ENCODE measurements at regions not wholly inside any gene's neighbourhood (a gene's known extent, or its start where the extent isn't known, plus 50 kb on each side); places are given as distances from the start of the nearest gene placed in this dataset.

- intact Hi-C loops (cut with micrococcal nuclease): no loop called here
Observed at GRCh38 chr4:100882661-100883060, 364.8 kb upstream of the EMCN start.

More at GRCh38 chr4:100882661-100883060, 364.8 kb upstream of the EMCN start:
- no peak overlapping the region for H3K4me3 ChIP-seq (ENCODE audit: insufficient read depth, low read depth, low read length)
- H3K36me3 ChIP-seq (ENCODE audit: control insufficient read depth, insufficient read depth, low read length): no peaks in the 10 kb centered on the region
- no peaks in the 10 kb centered on the region for H3K4me1 ChIP-seq (ENCODE audit: control insufficient read depth, insufficient read depth, low read length)
- CTCF ChIA-PET: no interaction called here
- H3K27me3 ChIP-seq (ENCODE audit: control insufficient read depth, insufficient read depth, low read length): no peaks in the 10 kb centered on the region
- no peaks in the 10 kb centered on the region for H3K79me1 ChIP-seq (ENCODE audit: low read depth in 1 of 2, low read length in 2 of 2)
- in situ Hi-C loops (cut with MboI; ENCODE audit: low sequenced_read_pairs): no loop called here
- H2BK120ac ChIP-seq (ENCODE audit: low read depth, low read length): no peak overlapping the region
- no peak overlapping the region for H2BK15ac ChIP-seq (ENCODE audit: low read depth, low read length)
- no peak overlapping the region for H2AFZ ChIP-seq (replicated peaks; ENCODE audit: low read length, poor library complexity)
- H3K56ac ChIP-seq (ENCODE audit: extremely low read depth, insufficient read depth, low read length): no peak overlapping the region
- H3K9me3 ChIP-seq (ENCODE audit: control insufficient read depth, insufficient read depth, low read length): no peaks in the 10 kb centered on the region
- no peak overlapping the region for H4K91ac ChIP-seq (ENCODE audit: insufficient read depth, low read depth, low read length)
- TF ChIP-seq FOS (IDR thresholded peaks at IDR 0.05; ENCODE audit: low read depth, low read length): no peak
- TF ChIP-seq ELK1 (IDR thresholded peaks at IDR 0.05; ENCODE audit: borderline replicate concordance, low read depth, low read length): no peak
- no peak for TF ChIP-seq CTCF (conservative IDR thresholded peaks at IDR 0.05; ENCODE audit: low read depth, low read length)
- TF ChIP-seq MAZ (IDR thresholded peaks at IDR 0.05; ENCODE audit: borderline replicate concordance, low read depth, low read length): no peak
- no peak for TF ChIP-seq MXI1 (IDR thresholded peaks at IDR 0.05; ENCODE audit: borderline replicate concordance, low read depth, low read length)
- no peak for TF ChIP-seq RCOR1 (IDR thresholded peaks at IDR 0.05; ENCODE audit: insufficient replicate concordance, low read length)
- TF ChIP-seq, protein P1, sequence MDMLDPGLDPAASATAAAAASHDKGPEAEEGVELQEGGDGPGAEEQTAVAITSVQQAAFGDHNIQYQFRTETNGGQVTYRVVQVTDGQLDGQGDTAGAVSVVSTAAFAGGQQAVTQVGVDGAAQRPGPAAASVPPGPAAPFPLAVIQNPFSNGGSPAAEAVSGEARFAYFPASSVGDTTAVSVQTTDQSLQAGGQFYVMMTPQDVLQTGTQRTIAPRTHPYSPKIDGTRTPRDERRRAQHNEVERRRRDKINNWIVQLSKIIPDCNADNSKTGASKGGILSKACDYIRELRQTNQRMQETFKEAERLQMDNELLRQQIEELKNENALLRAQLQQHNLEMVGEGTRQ (IDR thresholded peaks at IDR 0.05; ENCODE audit: low read depth, low read length): no peak
- no peak for TF ChIP-seq NFE2L2 (IDR thresholded peaks at IDR 0.05; ENCODE audit: low read depth, low read length)
- TF ChIP-seq CHD1 (IDR thresholded peaks at IDR 0.05; ENCODE audit: low read depth, low read length): no peak
- TF ChIP-seq CEBPB (IDR thresholded peaks at IDR 0.05; ENCODE audit: low read depth, low read length): no peak
- TF ChIP-seq POLR2A (IDR thresholded peaks at IDR 0.05; ENCODE audit: low read depth, low read length): no peak
- TF ChIP-seq SMC3 (IDR thresholded peaks at IDR 0.05; ENCODE audit: low read depth, low read length): no peak
- TF ChIP-seq RAD21 (IDR thresholded peaks at IDR 0.05; ENCODE audit: low read length): no peak
- BruUV-seq (replicated peaks): no TSS peak
- dilution Hi-C loops (cut with HindIII; ENCODE audit: low sequenced_read_pairs, unreplicated experiment): no loop called here
- H3K9ac ChIP-seq (ENCODE audit: low read depth, low read length): no peak overlapping the region
- POLR2A ChIA-PET (ENCODE audit: unreplicated experiment): no interaction called here
- no peak for ATAC-seq (ENCODE audit: low read depth)
- H2BK5ac ChIP-seq (ENCODE audit: low read depth, low read length, poor library complexity, severe bottlenecking): no peak overlapping the region
- H2AK9ac ChIP-seq (replicated peaks; ENCODE audit: low read depth, low read length, poor library complexity): no peak overlapping the region
- no peak overlapping the region for H3K14ac ChIP-seq (replicated peaks; ENCODE audit: low read depth, low read length)
- no peak overlapping the region for H3K23ac ChIP-seq (ENCODE audit: low read depth, low read length)
- no peak overlapping the region for H2AK5ac ChIP-seq (ENCODE audit: low read depth, low read length)
- H3K4ac ChIP-seq (ENCODE audit: low read depth, low read length): no peak overlapping the region
- no peaks in the 10 kb centered on the region for H3K9me1 ChIP-seq (ENCODE audit: insufficient read depth, low read length)
- no peak overlapping the region for H3K18ac ChIP-seq (ENCODE audit: low read depth, low read length)
- H2BK20ac ChIP-seq (ENCODE audit: low read depth, low read length): no peak overlapping the region
- no peak overlapping the region for H4K8ac ChIP-seq (ENCODE audit: low read depth in 2 of 2, low read length in 2 of 2)
- no peak overlapping the region for H4K5ac ChIP-seq (ENCODE audit: low read depth, low read length)
- no peaks in the 10 kb centered on the region for H4K20me1 ChIP-seq (ENCODE audit: insufficient read depth, low read length)
- DNase-seq: no peak
- H3K27ac ChIP-seq (ENCODE audit: insufficient read depth, low read length): no peak overlapping the region
- no peak overlapping the region for H3K4me2 ChIP-seq (ENCODE audit: low read depth, low read length)

All from IMR-90 (cell line).